22Rv1 (cell line): ENCODE measurements at regions not wholly inside any gene's neighbourhood (a gene's known extent, or its start where the extent isn't known, plus 50 kb on each side); places are given as distances from the start of the nearest gene placed in this dataset.

Experiments
- H3K27ac ChIP-seq: fragments of 450-650 bp; 2 replicates; pipeline ENCODE4 v1.5.1; 2017
- ZFX ChIP-seq: fragments of 450-650 bp; IDR thresholded peaks from 2 replicates; pipeline ENCODE4 v1.6.1; 2017; ENCODE audit warnings: antibody characterized with exemption, borderline replicate concordance
- TF ChIP-seq, protein P1 (sequence below): fragments of 450-650 bp; IDR thresholded peaks from 2 replicates; pipeline ENCODE4 v1.5.1; 2017; ENCODE audit warnings: mild to moderate bottlenecking

DNA sequence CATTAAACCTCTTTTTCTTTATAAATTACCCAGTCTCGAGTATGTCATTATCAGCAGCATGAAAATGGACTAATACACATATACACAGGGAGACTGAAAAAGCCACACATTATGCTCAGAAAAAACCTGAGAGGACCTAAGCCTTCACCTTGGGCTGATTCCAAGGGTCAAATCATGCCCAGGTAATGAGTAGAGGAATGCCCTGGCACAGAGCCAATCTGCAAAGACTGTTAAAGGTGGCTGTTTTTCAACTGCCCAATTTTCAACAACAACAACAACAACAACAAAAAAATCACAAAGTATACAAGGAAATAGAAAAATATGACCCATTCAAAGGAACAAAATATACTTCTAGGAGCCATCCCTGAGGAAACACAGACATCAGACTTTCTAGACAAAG, 220.2 kb upstream of the TBX20 start:
- H3K27ac ChIP-seq, result no peak overlapping the region
- TF ChIP-seq, protein P1, sequence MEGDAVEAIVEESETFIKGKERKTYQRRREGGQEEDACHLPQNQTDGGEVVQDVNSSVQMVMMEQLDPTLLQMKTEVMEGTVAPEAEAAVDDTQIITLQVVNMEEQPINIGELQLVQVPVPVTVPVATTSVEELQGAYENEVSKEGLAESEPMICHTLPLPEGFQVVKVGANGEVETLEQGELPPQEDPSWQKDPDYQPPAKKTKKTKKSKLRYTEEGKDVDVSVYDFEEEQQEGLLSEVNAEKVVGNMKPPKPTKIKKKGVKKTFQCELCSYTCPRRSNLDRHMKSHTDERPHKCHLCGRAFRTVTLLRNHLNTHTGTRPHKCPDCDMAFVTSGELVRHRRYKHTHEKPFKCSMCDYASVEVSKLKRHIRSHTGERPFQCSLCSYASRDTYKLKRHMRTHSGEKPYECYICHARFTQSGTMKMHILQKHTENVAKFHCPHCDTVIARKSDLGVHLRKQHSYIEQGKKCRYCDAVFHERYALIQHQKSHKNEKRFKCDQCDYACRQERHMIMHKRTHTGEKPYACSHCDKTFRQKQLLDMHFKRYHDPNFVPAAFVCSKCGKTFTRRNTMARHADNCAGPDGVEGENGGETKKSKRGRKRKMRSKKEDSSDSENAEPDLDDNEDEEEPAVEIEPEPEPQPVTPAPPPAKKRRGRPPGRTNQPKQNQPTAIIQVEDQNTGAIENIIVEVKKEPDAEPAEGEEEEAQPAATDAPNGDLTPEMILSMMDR, result no peak
- TF ChIP-seq ZFX, result no peak

DNA sequence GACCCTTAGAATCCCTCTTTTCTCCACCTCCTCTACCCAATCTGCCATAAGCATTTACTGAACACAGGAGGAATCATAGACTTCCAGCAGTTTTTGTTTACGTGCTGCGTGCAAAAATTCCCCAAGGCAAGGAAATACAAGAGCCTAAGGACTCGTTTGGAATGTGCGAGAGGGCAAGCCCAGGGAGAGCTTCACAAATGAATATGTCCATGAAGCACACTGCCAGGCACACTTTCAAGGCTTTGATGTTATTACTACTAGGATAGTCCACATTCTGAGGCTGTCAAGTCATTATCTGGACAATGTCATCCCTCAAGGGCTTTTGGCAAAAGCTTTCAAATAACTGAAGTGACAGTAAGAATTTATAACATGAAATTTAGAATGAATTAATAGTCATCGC, 214.7 kb upstream of the TBX20 start:
- TF ChIP-seq, protein P1, result no peak
- TF ChIP-seq ZFX, result no peak
- no peak overlapping the region for H3K27ac ChIP-seq

DNA sequence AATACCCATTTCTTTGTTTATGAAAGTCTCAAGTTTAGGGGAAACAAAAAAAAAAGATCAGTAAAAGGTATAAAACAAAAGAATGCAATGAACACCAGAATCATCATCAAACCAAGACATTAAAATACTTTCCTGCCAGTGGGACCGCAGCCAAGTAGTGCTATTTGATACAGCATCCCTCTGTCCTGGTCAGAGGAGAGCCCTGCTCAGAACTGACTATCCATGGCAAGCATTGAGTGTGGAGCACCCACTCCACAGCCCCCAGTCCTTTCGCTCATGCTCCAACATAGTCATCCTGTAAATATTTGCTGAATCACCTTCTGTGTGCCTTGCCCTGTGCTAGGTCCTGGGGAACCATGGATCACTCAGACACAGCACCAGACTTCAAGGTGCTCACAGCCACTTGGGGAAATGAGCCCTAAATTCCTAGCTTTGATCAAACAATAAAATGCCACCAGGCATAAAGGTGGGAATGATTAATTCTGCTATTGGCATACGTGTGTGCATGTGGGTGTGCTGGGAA, 213.6 kb upstream of the TBX20 start:
- TF ChIP-seq, protein P1, result no peak
- TF ChIP-seq ZFX, result no peak
- no peak overlapping the region for H3K27ac ChIP-seq

DNA sequence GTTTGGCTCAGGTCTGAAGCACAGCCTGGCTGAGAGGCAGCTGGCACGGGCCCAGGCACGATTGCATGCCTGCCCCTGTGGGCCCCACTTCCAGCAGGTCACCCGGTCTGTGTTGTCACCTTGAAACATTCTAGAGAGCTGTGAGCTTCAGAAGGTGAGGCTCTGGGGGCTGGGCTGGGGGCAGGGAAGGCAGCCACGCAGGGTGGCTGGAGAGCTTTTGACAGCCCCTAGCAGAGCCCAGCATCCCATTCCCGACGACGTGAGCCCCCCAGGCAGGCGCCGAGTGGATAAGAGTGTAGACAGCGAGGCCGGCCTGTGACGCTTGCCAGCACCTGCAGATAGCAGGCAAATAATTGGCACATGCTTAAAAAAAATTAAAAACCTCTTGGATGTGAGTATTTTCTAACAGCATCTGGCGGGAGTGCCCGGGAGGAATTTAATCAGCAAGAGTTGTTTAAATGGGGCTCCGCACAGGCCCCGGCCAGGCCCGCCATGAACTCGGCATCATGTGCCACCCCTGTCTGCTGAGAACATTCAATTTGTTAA, 212.0 kb upstream of the TBX20 start:
- TF ChIP-seq ZFX, result no peak
- TF ChIP-seq, protein P1, result no peak
- H3K27ac ChIP-seq, result no peak overlapping the region

DNA sequence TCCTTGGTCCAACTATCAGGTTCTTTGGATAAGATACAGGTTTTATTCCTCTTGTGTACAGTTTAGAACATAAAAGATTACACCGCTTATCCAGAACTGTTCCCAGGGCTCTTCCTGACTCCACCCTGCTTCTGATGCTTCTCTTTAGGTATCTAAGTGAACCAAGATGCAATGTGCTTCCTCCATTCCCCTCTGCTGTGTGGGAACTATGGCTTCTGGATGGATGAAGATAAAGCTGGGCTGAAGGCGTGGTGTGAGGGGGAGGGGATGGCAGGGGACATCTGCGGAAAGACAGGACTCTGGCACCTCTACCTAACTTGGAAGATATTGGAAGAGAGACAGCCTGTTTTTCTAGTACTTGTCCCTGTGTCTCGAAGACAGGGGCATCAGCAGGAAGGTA, 209.9 kb upstream of the TBX20 start:
- no peak overlapping the region for H3K27ac ChIP-seq
- TF ChIP-seq, protein P1, result no peak
- no peak for TF ChIP-seq ZFX

DNA sequence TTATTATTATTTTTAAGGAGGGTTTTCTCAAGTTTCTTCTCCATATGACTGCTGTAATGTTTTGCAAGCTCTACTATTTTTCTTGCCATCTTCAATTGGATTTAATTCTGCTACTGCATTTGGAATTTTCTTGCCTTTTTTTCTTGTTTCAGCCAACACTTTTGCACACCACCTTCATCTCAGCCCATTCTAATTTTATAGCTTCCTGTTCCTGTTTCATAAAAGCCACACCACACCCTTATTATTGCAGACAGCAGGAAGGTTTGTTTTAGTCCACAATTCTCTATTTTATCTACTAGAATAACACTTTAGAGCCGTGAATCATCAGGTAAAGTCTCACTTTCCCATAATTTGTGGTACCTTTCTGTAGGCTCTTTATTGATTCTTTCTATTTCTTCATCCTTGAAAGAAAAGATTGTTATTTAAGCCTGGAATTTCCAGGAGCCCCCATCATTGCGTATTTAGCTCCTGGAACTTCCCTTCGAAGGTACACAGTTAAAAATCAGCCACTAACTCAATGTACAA, 209.3 kb upstream of the TBX20 start:
- no peak for TF ChIP-seq ZFX
- TF ChIP-seq, protein P1, result no peak
- H3K27ac ChIP-seq, result no peak overlapping the region

DNA sequence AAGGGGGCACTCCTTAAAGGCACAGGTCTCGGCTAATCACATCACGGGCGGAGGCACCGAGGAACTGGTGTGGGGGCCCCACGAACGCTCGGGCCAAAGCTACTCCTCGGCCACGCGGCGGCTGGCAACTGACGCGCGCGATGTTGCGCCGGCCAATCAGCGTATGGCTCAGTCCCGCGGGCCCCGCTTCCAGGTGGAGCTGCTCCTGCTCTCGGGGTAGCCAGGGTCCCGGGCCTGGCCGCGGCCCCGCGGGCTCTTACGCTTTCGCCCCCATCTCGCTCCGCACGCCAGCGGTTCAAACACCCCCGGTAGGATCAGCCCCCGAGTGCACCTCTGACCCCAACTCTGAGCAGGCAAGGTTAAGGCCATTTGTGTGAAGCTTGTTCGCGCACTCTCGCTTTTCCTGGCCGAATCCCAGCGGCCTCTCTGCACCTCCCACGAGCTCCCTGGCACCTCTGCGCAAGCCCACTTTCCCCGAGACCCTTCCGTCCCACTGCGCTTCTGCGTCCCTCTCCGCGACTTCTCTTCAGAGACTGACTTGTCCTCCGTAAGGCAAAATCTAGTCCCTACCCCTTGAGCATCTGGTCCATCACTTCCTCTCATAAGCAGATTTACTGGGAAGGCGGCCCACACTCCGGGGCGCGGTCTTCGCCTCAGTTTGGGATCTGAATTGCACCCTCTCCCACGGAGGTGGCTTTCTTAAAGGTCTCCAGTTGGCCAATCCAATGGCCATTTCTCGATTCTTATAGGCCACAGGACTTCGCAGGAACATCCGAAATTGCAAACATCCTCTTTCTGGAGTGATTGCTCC, 200.9 kb upstream of the TBX20 start:
- no peak overlapping the region for H3K27ac ChIP-seq
- TF ChIP-seq, protein P1, result no peak
- TF ChIP-seq ZFX, result no peak
